SJCRH30 (cell line): ENCODE measurements at regions not wholly inside any gene's neighbourhood (a gene's known extent, or its start where the extent isn't known, plus 50 kb on each side); places are given as distances from the start of the nearest gene placed in this dataset.
"Not testable (repeated sequence)": the region's sequence is repeated elsewhere in the genome, so short reads cannot be mapped to it uniquely, and the experiment has no call there.

Source experiments
- DNase-seq, 2 experiments: peaks; one replicate each; pipeline ENCODE4 v3.0.0-alpha.2; 2015 to 2020
- H3K27ac ChIP-seq: fragments of 250-450 bp; sonication (Bioruptor Pico); 2 replicates; pipeline ENCODE4 v1.5.1; 2020; ENCODE audit warnings: mild to moderate bottlenecking, moderate library complexity
- H3K27me3 ChIP-seq: fragments of 250-450 bp; sonication (Bioruptor Pico); 2 replicates; pipeline ENCODE4 v1.5.1; 2020; ENCODE audit warnings: mild to moderate bottlenecking, moderate library complexity
- H3K36me3 ChIP-seq: fragments of 250-450 bp; sonication (Bioruptor Pico); 2 replicates; pipeline ENCODE4 v1.5.1; 2020; ENCODE audit warnings: mild to moderate bottlenecking, moderate library complexity
- H3K4me1 ChIP-seq: fragments of 250-450 bp; sonication (Bioruptor Pico); 2 replicates; pipeline ENCODE4 v1.5.1; 2020; ENCODE audit warnings: mild to moderate bottlenecking, moderate library complexity
- H3K4me3 ChIP-seq: fragments of 250-450 bp; sonication (Bioruptor Pico); 2 replicates; pipeline ENCODE4 v1.5.1; 2020; ENCODE audit warnings: mild to moderate bottlenecking, moderate library complexity
- H3K9me3 ChIP-seq: fragments of 250-450 bp; sonication (Bioruptor Pico); replicated peaks from 2 replicates; pipeline ENCODE4 v1.5.1; 2020; ENCODE audit warnings: mild to moderate bottlenecking, moderate library complexity

DNA sequence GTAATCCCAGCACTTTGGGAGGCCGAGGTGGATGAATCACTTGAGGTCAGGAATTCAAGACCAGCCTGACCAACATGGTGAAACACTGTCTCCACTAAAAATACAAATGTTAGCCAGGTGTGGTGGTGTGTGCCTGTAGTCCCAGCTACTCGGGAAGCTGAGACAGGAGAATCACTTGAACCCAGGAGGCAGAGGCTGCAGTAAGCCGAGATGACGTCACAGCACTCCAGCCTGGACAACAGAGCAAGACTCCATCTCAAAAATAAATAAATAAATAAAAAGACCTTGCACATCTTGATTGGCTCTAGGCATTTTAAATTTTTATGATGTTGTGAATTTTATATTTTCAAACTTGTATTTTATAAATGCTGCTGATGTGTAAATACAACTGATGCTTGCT, 141.7 kb downstream of the ARRDC3 start:
- not testable (repeated sequence) for H3K36me3 ChIP-seq, H3K4me1 ChIP-seq, H3K27me3 ChIP-seq, H3K27ac ChIP-seq, H3K4me3 ChIP-seq, H3K9me3 ChIP-seq, DNase-seq

DNA sequence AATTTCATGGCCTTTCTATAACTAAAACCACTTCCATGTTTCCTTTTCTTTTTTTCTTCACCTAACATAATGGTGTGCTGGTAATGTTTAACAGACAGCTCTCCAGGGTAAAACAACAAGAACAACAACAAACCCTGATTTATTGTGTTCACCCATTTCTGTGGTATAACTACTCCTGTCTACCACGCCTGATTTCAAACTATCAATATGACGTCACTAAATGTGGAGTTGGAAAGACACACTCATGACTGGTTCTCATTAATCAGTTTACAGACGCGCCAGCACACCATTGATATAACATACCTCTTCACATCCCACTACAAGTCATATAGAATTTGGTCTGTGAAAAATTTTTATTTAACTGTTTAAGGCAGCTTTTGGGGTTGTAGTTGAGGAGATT, 142.9 kb downstream of the ARRDC3 start:
- no peaks in the 10 kb centered on the region for H3K4me1 ChIP-seq
- no peak overlapping the region for H3K27ac ChIP-seq
- H3K36me3 ChIP-seq, result no peaks in the 10 kb centered on the region
- H3K9me3 ChIP-seq, result no peaks in the 10 kb centered on the region; the same call in none of the 2 replicates
- no peak overlapping the region for H3K4me3 ChIP-seq
- no peak for DNase-seq
- no peaks in the 10 kb centered on the region for H3K27me3 ChIP-seq

DNA sequence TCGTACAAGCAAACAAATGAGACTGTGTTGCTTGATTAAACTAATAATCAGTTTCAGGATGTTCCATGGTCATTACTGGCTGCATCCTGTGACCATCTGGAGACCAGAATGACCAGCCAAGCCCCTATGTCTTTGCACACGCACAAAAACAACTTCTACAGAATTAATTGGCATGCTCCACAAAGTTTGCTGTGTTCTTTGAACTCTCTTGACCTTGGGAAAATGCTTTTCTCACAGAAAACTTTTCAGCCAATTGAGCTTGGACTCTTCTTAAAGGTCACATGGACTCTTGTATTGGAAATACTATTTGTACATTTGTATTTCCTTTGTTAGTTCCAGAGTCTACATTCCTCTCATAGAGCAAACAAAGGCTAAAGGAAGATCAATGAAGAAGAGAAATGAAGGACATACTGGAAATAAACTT, 147.8 kb downstream of the ARRDC3 start:
- H3K27me3 ChIP-seq, result no peaks in the 10 kb centered on the region
- DNase-seq, result no peak
- H3K9me3 ChIP-seq, result no peaks in the 10 kb centered on the region
- H3K4me1 ChIP-seq, result no peaks in the 10 kb centered on the region
- H3K27ac ChIP-seq, result no peak overlapping the region
- H3K4me3 ChIP-seq, result no peak overlapping the region
- no peaks in the 10 kb centered on the region for H3K36me3 ChIP-seq

DNA sequence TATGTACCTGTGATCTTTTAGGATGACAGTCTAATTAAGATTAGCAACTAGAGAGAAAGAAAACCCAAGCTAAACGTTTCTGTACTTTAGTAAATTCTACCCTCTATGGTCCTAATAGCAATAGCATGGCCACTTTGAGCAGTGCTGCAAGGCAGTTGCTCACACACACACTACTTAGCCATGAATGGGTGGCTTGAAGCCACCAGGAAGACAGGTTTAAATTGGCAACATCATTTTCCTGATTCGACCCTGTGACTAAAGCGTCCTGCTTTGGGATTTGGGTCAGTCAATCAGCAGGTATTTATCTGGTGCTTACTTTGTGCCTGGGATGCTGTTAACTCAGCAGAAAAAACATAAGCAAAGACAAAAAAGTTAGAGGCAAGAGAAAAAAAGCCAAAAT, 150.6 kb downstream of the ARRDC3 start:
- DNase-seq, result no peak
- no peaks in the 10 kb centered on the region for H3K9me3 ChIP-seq
- H3K4me1 ChIP-seq, result no peaks in the 10 kb centered on the region
- no peaks in the 10 kb centered on the region for H3K36me3 ChIP-seq
- no peaks in the 10 kb centered on the region for H3K27me3 ChIP-seq
- no peak overlapping the region for H3K27ac ChIP-seq
- no peak overlapping the region for H3K4me3 ChIP-seq

DNA sequence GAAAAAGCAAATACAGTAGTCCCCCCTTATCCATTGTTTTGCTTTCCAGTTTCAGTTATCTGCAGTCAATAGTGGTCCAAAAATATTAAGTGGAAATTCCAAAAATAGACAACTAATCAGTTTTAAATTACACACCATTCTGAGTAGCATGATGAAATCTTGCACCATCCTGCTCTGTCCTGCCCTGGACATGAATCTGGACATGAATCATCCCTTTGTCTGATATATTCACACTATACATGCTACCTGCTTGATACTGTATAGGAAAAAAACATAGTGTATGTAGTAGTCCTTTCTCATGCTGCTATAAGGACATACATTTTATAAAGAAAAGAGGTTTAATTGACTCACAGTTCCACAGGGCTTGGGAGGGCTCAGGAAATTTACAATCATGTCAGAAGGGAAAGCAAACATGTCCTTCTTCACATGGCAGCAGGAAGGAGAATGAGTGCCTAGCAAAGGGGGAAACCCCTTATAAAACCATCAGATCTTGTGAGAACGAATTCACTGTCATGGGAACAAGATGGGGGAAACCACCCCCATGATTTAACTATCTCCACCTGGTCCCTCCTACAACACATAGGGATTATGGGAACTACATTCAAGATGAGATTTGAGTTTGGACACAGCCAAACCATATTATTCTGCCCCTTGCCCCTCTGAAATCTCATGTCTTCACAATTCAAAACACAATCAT, 153.9 kb downstream of the ARRDC3 start:
- no peak for DNase-seq
- Histone ChIP-seq H3K9me3 (no peaks in the 10 kb centered on the region), H3K36me3 (no peaks in the 10 kb centered on the region), H3K4me3 (no peak overlapping the region), H3K27ac (no peak overlapping the region), H3K27me3 (no peaks in the 10 kb centered on the region), H3K4me1 (no peaks in the 10 kb centered on the region)

DNA sequence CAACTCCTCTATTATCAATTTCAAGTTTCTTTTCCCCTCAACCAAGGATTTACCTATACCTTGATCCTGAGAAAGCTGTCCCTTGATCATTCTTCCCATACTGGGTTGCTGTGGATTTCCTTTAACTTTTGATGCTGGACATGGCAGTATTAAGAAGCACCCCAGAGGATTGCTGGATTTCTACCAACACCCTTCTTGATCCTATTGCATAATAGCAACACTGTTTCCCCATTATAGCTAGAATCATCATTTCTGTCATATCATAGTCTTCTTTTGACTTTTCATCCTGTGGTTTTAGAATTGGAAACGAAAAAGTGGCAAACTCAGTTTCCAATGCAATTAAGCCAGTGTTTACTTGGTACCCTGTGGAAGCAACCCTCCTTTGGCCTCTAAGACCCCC, 154.9 kb downstream of the ARRDC3 start:
- no peaks in the 10 kb centered on the region for H3K27me3 ChIP-seq
- no peaks in the 10 kb centered on the region for H3K4me1 ChIP-seq
- DNase-seq, result no peak
- H3K27ac ChIP-seq, result no peak overlapping the region
- H3K36me3 ChIP-seq, result no peaks in the 10 kb centered on the region
- no peak overlapping the region for H3K4me3 ChIP-seq
- no peaks in the 10 kb centered on the region for H3K9me3 ChIP-seq

DNA sequence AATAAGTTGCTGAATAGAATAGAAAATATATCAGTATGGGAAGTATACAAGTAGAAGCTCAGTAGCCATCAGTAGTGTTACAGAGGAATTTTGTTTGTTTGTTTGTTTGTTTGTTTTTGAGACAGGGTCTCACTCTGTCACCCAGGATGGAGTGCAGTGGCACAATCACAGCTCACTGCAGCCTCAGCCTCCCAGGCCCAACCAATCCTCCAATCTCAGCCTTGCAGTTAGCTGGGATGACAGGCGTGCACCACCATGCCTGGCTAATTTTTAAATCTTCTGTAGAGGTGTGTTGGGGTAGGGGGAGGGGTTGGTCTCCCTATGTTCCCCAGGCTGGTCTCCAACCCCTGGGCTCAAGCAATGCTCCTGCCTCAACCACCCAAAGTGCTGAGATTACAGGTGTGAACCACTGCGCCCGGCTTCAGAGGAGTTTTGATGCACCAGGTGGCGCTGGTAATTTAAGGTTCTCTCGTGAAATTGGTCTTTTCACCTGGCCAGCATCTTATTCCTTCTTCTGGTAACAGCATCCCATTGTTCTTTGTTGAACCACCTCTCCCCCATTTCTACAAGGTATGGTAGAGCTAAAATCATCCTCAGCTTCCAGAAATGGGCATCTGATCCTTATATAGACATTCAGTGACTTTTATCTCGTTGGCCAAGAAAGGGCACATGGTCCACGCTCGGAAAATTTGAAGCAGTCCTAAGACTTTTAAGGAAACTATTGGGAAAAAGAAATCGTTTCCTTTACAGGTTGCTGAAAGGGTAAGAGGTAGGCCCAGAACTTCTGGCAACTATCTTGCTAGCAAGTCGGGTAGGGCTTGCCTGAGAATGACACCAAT, 157.1 kb downstream of the ARRDC3 start:
- H3K4me3 ChIP-seq, result no peak overlapping the region
- H3K9me3 ChIP-seq, result no peaks in the 10 kb centered on the region
- H3K27me3 ChIP-seq, result no peaks in the 10 kb centered on the region
- no peaks in the 10 kb centered on the region for H3K36me3 ChIP-seq
- no peaks in the 10 kb centered on the region for H3K4me1 ChIP-seq
- peak; percentile 26 to 56 for DNase-seq
- H3K27ac ChIP-seq, result no peak overlapping the region

DNA sequence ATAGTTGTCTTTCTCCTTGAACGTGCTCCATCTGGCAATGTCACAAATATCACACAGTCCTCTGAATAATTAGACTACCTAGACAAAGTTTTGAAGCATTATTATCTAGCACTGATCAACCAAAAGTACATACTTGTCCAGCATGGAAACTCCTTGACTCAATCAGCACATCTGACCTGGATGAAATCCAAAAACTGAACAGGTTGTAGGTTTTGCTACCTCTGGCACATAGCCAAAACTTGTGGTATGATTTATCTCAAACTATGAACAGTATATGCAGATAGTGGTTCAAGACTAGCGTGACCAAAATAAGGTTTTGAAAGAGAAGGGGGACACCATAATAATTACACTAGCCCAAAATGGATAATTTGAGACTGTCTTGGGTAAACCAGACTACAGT, 158.1 kb downstream of the ARRDC3 start:
- Histone ChIP-seq H3K9me3 (no peaks in the 10 kb centered on the region), H3K27ac (no peak overlapping the region), H3K27me3 (no peaks in the 10 kb centered on the region), H3K4me1 (no peaks in the 10 kb centered on the region), H3K36me3 (no peaks in the 10 kb centered on the region), H3K4me3 (no peak overlapping the region)
- DNase-seq, result no peak

DNA sequence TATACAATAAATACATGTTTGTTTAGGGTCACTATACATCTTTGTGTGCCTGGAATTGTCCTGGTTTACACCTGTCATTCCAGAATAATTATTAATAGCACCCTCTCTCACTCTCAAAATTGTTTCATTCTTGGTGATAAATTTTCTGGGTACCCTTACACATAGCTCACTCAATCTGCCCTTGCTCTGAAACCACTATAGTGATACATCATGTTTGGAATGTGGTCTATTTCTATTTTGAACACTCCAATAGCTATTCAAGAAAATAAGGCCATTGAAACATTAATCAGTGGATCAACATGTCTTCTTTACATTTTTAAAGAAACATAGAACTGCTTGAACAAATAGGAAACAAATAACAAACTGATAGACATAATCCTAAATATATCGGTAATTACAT, 158.7 kb downstream of the ARRDC3 start:
- Histone ChIP-seq H3K9me3 (no peaks in the 10 kb centered on the region), H3K27ac (no peak overlapping the region), H3K4me3 (no peak overlapping the region), H3K4me1 (no peaks in the 10 kb centered on the region; the same call in 1 of the 2 replicates), H3K27me3 (no peaks in the 10 kb centered on the region), H3K36me3 (no peaks in the 10 kb centered on the region)
- DNase-seq, result no peak

DNA sequence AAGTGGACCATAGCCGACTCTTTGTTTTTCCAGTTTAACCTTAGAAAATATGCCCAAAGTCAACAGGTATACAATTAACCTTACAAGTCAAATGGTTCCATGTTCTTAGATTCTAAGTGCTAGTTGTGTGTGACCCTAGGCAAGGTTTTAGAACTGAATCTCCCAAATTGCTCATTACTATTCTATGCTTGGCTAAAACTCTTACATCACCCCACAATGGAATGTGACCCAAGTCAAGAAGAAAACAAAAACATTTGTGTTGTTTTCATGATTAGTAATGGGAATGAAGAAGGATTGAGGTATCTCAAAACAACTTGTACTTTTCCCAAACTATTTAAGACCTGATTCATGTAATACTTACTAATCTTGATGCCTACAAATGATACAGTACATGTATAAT, 159.2 kb downstream of the ARRDC3 start:
- Histone ChIP-seq H3K4me1 (no peaks in the 10 kb centered on the region; the same call in 1 of the 2 replicates), H3K27ac (no peak overlapping the region), H3K4me3 (no peak overlapping the region), H3K9me3 (no peaks in the 10 kb centered on the region), H3K36me3 (no peaks in the 10 kb centered on the region), H3K27me3 (no peaks in the 10 kb centered on the region)
- no peak for DNase-seq

DNA sequence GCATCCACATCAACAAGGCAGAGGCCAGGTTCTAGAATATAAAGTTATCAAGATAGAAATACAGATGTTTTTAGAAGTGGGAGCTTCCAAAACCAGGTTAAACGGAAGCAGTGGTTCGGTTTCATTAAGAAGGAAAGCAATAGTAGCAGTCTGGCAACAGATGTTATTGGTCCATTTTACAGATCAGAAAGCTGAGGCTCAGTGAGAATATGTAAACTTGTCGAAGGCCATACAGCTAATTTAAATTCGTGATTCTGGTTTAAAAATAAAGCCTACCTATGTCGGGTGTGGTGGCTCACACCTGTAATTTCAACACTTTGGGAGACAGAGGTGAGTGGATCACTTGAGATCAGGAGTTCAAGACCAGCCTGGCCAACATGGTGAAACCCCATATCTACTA, 160.6 kb downstream of the ARRDC3 start:
- H3K36me3 ChIP-seq, result no peaks in the 10 kb centered on the region
- no peaks in the 10 kb centered on the region for H3K9me3 ChIP-seq
- no peak overlapping the region for H3K4me3 ChIP-seq
- H3K4me1 ChIP-seq, result no peaks in the 10 kb centered on the region; the same call in 1 of the 2 replicates
- no peaks in the 10 kb centered on the region for H3K27me3 ChIP-seq
- no peak overlapping the region for H3K27ac ChIP-seq
- no peak for DNase-seq

DNA sequence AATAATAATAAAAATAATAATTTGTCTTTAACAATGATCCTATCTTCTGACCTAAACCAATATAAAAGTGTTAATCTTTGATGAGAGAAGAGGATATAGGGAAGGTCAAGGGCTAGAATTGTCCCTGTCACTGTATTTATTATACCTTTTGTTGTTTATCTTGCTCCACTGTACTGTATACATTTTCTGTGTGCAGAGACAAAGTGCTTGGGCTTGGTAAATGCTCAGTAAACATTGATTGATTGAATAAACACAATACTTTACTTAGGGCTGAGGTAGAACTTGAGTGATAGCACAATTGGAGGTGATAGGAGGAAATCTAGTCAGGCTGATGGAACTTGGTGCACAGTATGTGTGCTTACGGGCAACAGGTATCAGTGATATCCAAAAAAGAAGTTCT, 161.2 kb downstream of the ARRDC3 start:
- Histone ChIP-seq H3K27ac (no peak overlapping the region), H3K27me3 (no peaks in the 10 kb centered on the region), H3K4me3 (no peak overlapping the region), H3K4me1 (no peaks in the 10 kb centered on the region; the same call in 1 of the 2 replicates), H3K9me3 (no peaks in the 10 kb centered on the region), H3K36me3 (no peaks in the 10 kb centered on the region)
- no peak for DNase-seq

DNA sequence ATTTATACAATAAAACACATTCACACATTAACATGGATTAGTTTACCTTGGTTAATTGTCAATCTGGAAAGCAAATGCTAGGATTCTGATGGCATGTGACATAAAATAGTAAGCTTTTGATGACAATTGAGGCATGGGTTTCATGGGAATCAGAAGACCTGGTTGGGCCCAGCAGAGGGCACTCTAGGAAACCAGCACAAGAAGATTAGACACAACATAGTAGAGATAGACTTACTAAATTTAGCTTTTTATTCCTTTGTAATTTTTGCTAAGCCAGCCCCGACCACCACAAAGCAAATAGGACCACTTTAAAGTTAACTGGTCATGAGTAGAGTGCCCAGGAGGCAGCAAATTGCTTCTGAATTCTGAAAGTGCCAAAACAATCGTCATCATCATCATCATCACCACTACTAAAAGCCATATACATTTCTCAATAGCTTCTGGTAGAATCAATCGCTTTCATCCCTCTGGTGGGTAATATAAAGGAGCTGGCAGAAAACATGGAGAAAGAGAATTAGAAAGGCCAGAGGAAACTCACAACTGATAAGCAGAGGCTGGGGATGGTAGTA, 163.2 kb downstream of the ARRDC3 start:
- no peak overlapping the region for H3K4me3 ChIP-seq
- H3K4me1 ChIP-seq, result no peaks in the 10 kb centered on the region; the same call in 1 of the 2 replicates
- no peaks in the 10 kb centered on the region for H3K9me3 ChIP-seq
- no peaks in the 10 kb centered on the region for H3K36me3 ChIP-seq
- peak; percentile 17 to 55 for DNase-seq
- H3K27me3 ChIP-seq, result no peaks in the 10 kb centered on the region
- H3K27ac ChIP-seq, result no peak overlapping the region

DNA sequence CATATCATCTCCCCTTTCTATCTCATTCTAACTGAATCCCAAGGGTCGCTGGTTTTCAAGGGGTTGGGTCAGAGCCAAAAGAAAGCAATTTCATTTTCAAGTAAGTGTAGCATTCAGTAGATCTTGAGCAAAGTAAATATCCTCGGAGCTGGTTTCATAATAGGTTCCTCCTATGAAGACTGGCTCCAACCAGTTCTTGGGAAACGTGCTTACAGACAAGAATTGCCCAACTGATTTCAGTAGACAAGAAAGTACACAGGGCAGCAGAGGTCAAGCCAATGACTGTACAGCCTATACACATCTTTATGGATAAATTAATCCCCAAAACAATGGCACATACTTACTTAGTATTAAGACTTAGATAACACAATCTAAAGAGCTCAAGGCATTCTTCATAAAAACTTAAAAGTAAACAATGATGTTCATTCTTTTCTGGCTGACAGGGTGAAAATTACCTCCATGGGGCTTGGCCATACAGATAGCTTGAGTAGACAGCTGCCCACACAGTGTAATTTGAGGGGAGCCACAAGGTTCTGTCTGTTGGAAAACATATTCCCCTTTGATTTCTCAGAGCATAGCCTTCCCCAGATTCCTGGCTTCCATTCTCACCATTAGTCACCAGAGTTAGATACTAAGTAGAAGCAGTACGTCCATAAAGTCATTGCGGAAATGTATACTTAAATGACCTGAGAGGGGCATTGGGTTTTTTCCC, 163.9 kb downstream of the ARRDC3 start:
- Histone ChIP-seq H3K9me3 (no peaks in the 10 kb centered on the region), H3K27ac (no peak overlapping the region), H3K4me1 (no peaks in the 10 kb centered on the region; the same call in 1 of the 2 replicates), H3K4me3 (no peak overlapping the region), H3K27me3 (no peaks in the 10 kb centered on the region), H3K36me3 (no peaks in the 10 kb centered on the region)
- peak; percentile 31 to 58 for DNase-seq

DNA sequence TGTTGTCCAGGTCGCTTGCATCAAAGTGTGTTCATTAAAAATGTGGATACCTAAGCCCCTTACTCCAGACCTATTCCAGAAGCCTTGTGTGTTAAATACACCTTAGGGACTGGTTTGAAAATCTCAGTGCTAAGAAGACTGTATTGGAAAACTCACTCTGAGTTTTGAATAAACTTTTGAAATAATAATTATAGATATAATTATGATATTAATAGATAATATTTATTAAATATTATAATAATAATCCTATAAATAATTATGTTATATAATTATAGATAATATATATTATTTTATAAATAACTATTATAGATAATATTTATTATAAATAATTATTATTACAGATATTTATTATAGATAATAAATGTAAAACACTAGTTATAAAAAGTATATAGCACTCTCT, 165.3 kb downstream of the ARRDC3 start:
- H3K4me1 ChIP-seq, result peaks cover 3% of the 10 kb centered on the region
- H3K27me3 ChIP-seq, result no peaks in the 10 kb centered on the region
- no peak overlapping the region for H3K27ac ChIP-seq
- no peak for DNase-seq
- H3K9me3 ChIP-seq, result no peaks in the 10 kb centered on the region
- H3K4me3 ChIP-seq, result no peak overlapping the region
- H3K36me3 ChIP-seq, result no peaks in the 10 kb centered on the region
